Osteocyte (in vitro differentiated cells): ENCODE measurements at regions not wholly inside any gene's neighbourhood (a gene's known extent, or its start where the extent isn't known, plus 50 kb on each side); places are given as distances from the start of the nearest gene placed in this dataset.
A peak's percentile ranks its signal among the peaks of the same experiment; 100 is the strongest.

Experiments used
- DNase-seq: peaks from one replicate; pipeline ENCODE4 v3.0.0; 2021; ENCODE audit warnings: mixed read lengths; ENCODE audit not compliant: unreplicated experiment; ENCODE audit errors: extremely low spot score
- H3K27ac Mint-ChIP-seq: one replicate; pipeline ENCODE4 v1.8.0; 2021; ENCODE audit warnings: mild to moderate bottlenecking, mixed read lengths; ENCODE audit not compliant: unreplicated experiment
- H3K27me3 Mint-ChIP-seq: one replicate; pipeline ENCODE4 v1.8.0; 2021; ENCODE audit warnings: mixed read lengths; ENCODE audit not compliant: unreplicated experiment
- H3K36me3 Mint-ChIP-seq: one replicate; pipeline ENCODE4 v1.8.0; 2021; ENCODE audit warnings: mixed read lengths; ENCODE audit not compliant: unreplicated experiment
- H3K4me1 Mint-ChIP-seq: one replicate; pipeline ENCODE4 v1.8.0; 2021; ENCODE audit warnings: mixed read lengths; ENCODE audit not compliant: unreplicated experiment
- H3K4me3 Mint-ChIP-seq: one replicate; pipeline ENCODE4 v1.8.0; 2021; ENCODE audit warnings: mild to moderate bottlenecking, moderate library complexity, mixed read lengths; ENCODE audit not compliant: unreplicated experiment
- H3K9me3 Mint-ChIP-seq: one replicate; pipeline ENCODE4 v1.8.0; 2021; ENCODE audit warnings: mixed read lengths; ENCODE audit not compliant: unreplicated experiment
- CTCF ChIP-seq: fragments of 200-600 bp; sonication (generic); IDR thresholded peaks from 2 replicates; pipeline ENCODE4 v1.5.0; 2021; ENCODE audit warnings: antibody characterized with exemption, mild to moderate bottlenecking, moderate library complexity

- no peak for DNase-seq
- Mint-ChIP-seq H3K27ac (no peak overlapping the region), H3K36me3 (no peaks in the 10 kb centered on the region), H3K4me3 (no peak overlapping the region), H3K27me3 (peaks cover 2% of the 10 kb centered on the region), H3K9me3 (no peaks in the 10 kb centered on the region), H3K4me1 (no peaks in the 10 kb centered on the region)
- no peak for TF ChIP-seq CTCF
These were observed 508.8 kb upstream of the CAMK1G start for GRCh38 chr1:209074575-209075250.

- Mint-ChIP-seq H3K4me3 (no peak overlapping the region), H3K4me1 (peaks cover 10% of the 10 kb centered on the region), H3K9me3 (no peaks in the 10 kb centered on the region), H3K27me3 (peaks cover 2% of the 10 kb centered on the region), H3K36me3 (no peaks in the 10 kb centered on the region), H3K27ac (no peak overlapping the region)
- DNase-seq: no peak
- TF ChIP-seq CTCF: peak; percentile 37
These were observed 506.8 kb upstream of the CAMK1G start for GRCh38 chr1:209076688-209077087.

GRCh38 chr1:209080170-209080781 lies 503.2 kb upstream of the CAMK1G start:
- peaks cover 10% of the 10 kb centered on the region for H3K4me1 Mint-ChIP-seq
- H3K4me3 Mint-ChIP-seq: no peak overlapping the region
- no peak for DNase-seq
- no peaks in the 10 kb centered on the region for H3K36me3 Mint-ChIP-seq
- no peak for TF ChIP-seq CTCF
- no peaks in the 10 kb centered on the region for H3K9me3 Mint-ChIP-seq
- no peak overlapping the region for H3K27ac Mint-ChIP-seq
- H3K27me3 Mint-ChIP-seq: no peaks in the 10 kb centered on the region

- H3K4me3 Mint-ChIP-seq: no peak overlapping the region
- DNase-seq: no peak
These were observed 496.9 kb upstream of the CAMK1G start for GRCh38 chr1:209086486-209087192.

More at GRCh38 chr1:209086486-209087192, 496.9 kb upstream of the CAMK1G start:
- Mint-ChIP-seq H3K27me3 (peaks cover 4% of the 10 kb centered on the region), H3K4me1 (no peaks in the 10 kb centered on the region), H3K36me3 (no peaks in the 10 kb centered on the region), H3K9me3 (no peaks in the 10 kb centered on the region), H3K27ac (no peak overlapping the region)
- TF ChIP-seq CTCF: no peak
